GM19467 (cell line): ENCODE measurements at regions not wholly inside any gene's neighbourhood (a gene's known extent, or its start where the extent isn't known, plus 50 kb on each side); places are given as distances from the start of the nearest gene placed in this dataset.
"Not testable (repeated sequence)": the region's sequence is repeated elsewhere in the genome, so short reads cannot be mapped to it uniquely, and the experiment has no call there.

Experiments used
- ATAC-seq: cut with Tn5 transposase; IDR thresholded peaks from one replicate; pipeline ENCODE4 v1.9.1; 2021; ENCODE audit warnings: mild to moderate bottlenecking, moderate library complexity; ENCODE audit not compliant: unreplicated experiment

- no peak for ATAC-seq
Observed at GRCh38 chr3:152768478-152768877, 66.5 kb upstream of the P2RY1 start.

GRCh38 chr3:152769523-152769922 lies 65.4 kb upstream of the P2RY1 start:
- ATAC-seq, result no peak

- no peak for ATAC-seq
Observed at GRCh38 chr3:152770296-152770695, 64.6 kb upstream of the P2RY1 start.

GRCh38 chr3:152771120-152771519 lies 63.8 kb upstream of the P2RY1 start:
- no peak for ATAC-seq

- no peak for ATAC-seq
Observed at GRCh38 chr3:152772674-152773225, 62.2 kb upstream of the P2RY1 start.

GRCh38 chr3:152773633-152774032 lies 61.3 kb upstream of the P2RY1 start:
- no peak for ATAC-seq

- not testable (repeated sequence) for ATAC-seq
Observed at GRCh38 chr3:152774230-152774629, 60.7 kb upstream of the P2RY1 start.

- ATAC-seq, result no peak
Observed at GRCh38 chr3:152778022-152778421, 56.9 kb upstream of the P2RY1 start.

- no peak for ATAC-seq
Observed at GRCh38 chr3:152779653-152780052, 55.3 kb upstream of the P2RY1 start.

GRCh38 chr3:152780553-152780952 lies 54.4 kb upstream of the P2RY1 start:
- ATAC-seq, result no peak

GRCh38 chr3:152785051-152785450 lies 49.9 kb upstream of the P2RY1 start:
- ATAC-seq, result no peak
